Loucy (cell line): ENCODE measurements at regions not wholly inside any gene's neighbourhood (a gene's known extent, or its start where the extent isn't known, plus 50 kb on each side); places are given as distances from the start of the nearest gene placed in this dataset.

ENCODE experiments used
- H2AFZ ChIP-seq: fragments of 200-600 bp; sonication (generic); 2 replicates; pipeline ENCODE4 v1.6.0; 2016; ENCODE audit warnings: antibody characterized with exemption, mild to moderate bottlenecking, low read length, moderate library complexity
- H3F3A ChIP-seq: fragments of 200-600 bp; 2 replicates; pipeline ENCODE4 v1.6.0; 2016; ENCODE audit warnings: antibody characterized with exemption, low read depth, mild to moderate bottlenecking
- H3K27me3 ChIP-seq: fragments of 200-600 bp; sonication (generic); 2 replicates; pipeline ENCODE4 v1.6.1; 2014; ENCODE audit warnings: low read length, mild to moderate bottlenecking; ENCODE audit not compliant: insufficient read depth, poor library complexity, severe bottlenecking
- H3K36me3 ChIP-seq: fragments of 200-600 bp; sonication (generic); 2 replicates; pipeline ENCODE4 v1.6.1; 2016; ENCODE audit warnings: low read length; ENCODE audit not compliant: insufficient read depth
- H3K4me1 ChIP-seq: fragments of 200-600 bp; sonication (generic); 2 replicates; pipeline ENCODE4 v1.5.1; 2014; ENCODE audit warnings: low read length, mild to moderate bottlenecking; ENCODE audit not compliant: insufficient read depth, poor library complexity, severe bottlenecking
- H3K4me2 ChIP-seq: fragments of 200-600 bp; sonication (generic); 2 replicates; pipeline ENCODE4 v1.6.0; 2014; ENCODE audit warnings: antibody characterized with exemption, low read length, low read depth, mild to moderate bottlenecking; ENCODE audit not compliant: poor library complexity, severe bottlenecking
- H3K4me3 ChIP-seq: fragments of 200-600 bp; sonication (generic); 2 replicates; pipeline ENCODE4 v1.5.1; 2014; ENCODE audit warnings: low read length, mild to moderate bottlenecking, mixed read lengths; ENCODE audit not compliant: poor library complexity, severe bottlenecking
- H3K79me2 ChIP-seq: fragments of 200-600 bp; sonication (generic); 2 replicates; pipeline ENCODE4 v1.6.1; 2014; ENCODE audit warnings: low read length; ENCODE audit not compliant: insufficient read depth
- H3K9ac ChIP-seq: fragments of 200-600 bp; sonication (generic); 2 replicates; pipeline ENCODE4 v1.6.0; 2014; ENCODE audit warnings: mild to moderate bottlenecking, low read depth, low read length, moderate library complexity; ENCODE audit not compliant: poor library complexity, severe bottlenecking
- H3K9me2 ChIP-seq: fragments of 200-600 bp; sonication (generic); replicated peaks from 2 replicates; pipeline ENCODE4 v1.6.1; 2016; ENCODE audit warnings: low read depth, low read length, mixed read lengths
- H3K9me3 ChIP-seq: fragments of 200-600 bp; sonication (generic); 2 replicates; pipeline ENCODE4 v1.6.1; 2014; ENCODE audit warnings: mild to moderate bottlenecking, antibody characterized with exemption, low read length, low read depth; ENCODE audit not compliant: insufficient read depth
- H4K20me1 ChIP-seq: fragments of 200-600 bp; sonication (generic); 2 replicates; pipeline ENCODE4 v1.6.0; 2014; ENCODE audit warnings: antibody characterized with exemption, low read length, mild to moderate bottlenecking; ENCODE audit not compliant: insufficient read depth, poor library complexity, severe bottlenecking
- CTCF ChIP-seq: fragments of 200-600 bp; sonication (generic); conservative IDR thresholded peaks from 2 replicates; pipeline ENCODE4 v1.5.1; 2014; ENCODE audit warnings: mild to moderate bottlenecking, antibody characterized with exemption, low read length
- EZH2phosphoT487 ChIP-seq: fragments of 200-600 bp; IDR thresholded peaks from 2 replicates; pipeline ENCODE4 v1.6.1; 2018; ENCODE audit warnings: antibody characterized with exemption, mild to moderate bottlenecking, moderate library complexity, borderline replicate concordance

- H3K4me3 ChIP-seq = no peak overlapping the region
- H3K9ac ChIP-seq = no peak overlapping the region
- TF ChIP-seq EZH2phosphoT487 (no peak), CTCF (no peak)
- H3K36me3 ChIP-seq = peaks cover 8% of the 10 kb centered on the region; the same call in 1 of the 2 replicates
- H3K27me3 ChIP-seq = no peaks in the 10 kb centered on the region
- no peak overlapping the region for H3K4me2 ChIP-seq
- H3K79me2 ChIP-seq = no peaks in the 10 kb centered on the region
- no peaks in the 10 kb centered on the region for H3K9me3 ChIP-seq
- H2AFZ ChIP-seq = no peak overlapping the region
- H4K20me1 ChIP-seq = no peaks in the 10 kb centered on the region
- H3F3A ChIP-seq = no peaks in the 10 kb centered on the region
- no peaks in the 10 kb centered on the region for H3K4me1 ChIP-seq
- no peaks in the 10 kb centered on the region for H3K9me2 ChIP-seq
These were observed 526.0 kb downstream of the UTRN start for GRCh38 chr6:144811140-144811539.

- no peak for TF ChIP-seq EZH2phosphoT487
- no peak for TF ChIP-seq CTCF
- no peak overlapping the region for H3K9ac ChIP-seq
- no peak overlapping the region for H3K4me3 ChIP-seq
- no peaks in the 10 kb centered on the region for H3K27me3 ChIP-seq
- no peaks in the 10 kb centered on the region for H4K20me1 ChIP-seq
- no peaks in the 10 kb centered on the region for H3F3A ChIP-seq
- no peaks in the 10 kb centered on the region for H3K9me3 ChIP-seq
- no peak overlapping the region for H3K4me2 ChIP-seq
- peaks cover 4% of the 10 kb centered on the region; the same call in 1 of the 2 replicates for H3K36me3 ChIP-seq
- no peaks in the 10 kb centered on the region for H3K79me2 ChIP-seq
- no peaks in the 10 kb centered on the region for H3K9me2 ChIP-seq
- no peaks in the 10 kb centered on the region for H3K4me1 ChIP-seq
- no peak overlapping the region for H2AFZ ChIP-seq
These were observed 531.8 kb downstream of the UTRN start for GRCh38 chr6:144816936-144817335.

- no peak for TF ChIP-seq EZH2phosphoT487
- no peak for TF ChIP-seq CTCF
- no peaks in the 10 kb centered on the region for H3F3A ChIP-seq
- no peak overlapping the region for H3K4me2 ChIP-seq
- H3K36me3 ChIP-seq = peaks cover 4% of the 10 kb centered on the region; the same call in 1 of the 2 replicates
- H3K79me2 ChIP-seq = no peaks in the 10 kb centered on the region
- no peaks in the 10 kb centered on the region for H3K9me3 ChIP-seq
- H3K27me3 ChIP-seq = no peaks in the 10 kb centered on the region
- no peaks in the 10 kb centered on the region for H3K9me2 ChIP-seq
- no peak overlapping the region for H3K4me3 ChIP-seq
- no peak overlapping the region for H2AFZ ChIP-seq
- no peaks in the 10 kb centered on the region for H3K4me1 ChIP-seq
- H4K20me1 ChIP-seq = no peaks in the 10 kb centered on the region
- no peak overlapping the region for H3K9ac ChIP-seq
These were observed 535.1 kb downstream of the UTRN start for GRCh38 chr6:144820270-144820669.
